Calu3 (cell line): ENCODE measurements at regions not wholly inside any gene's neighbourhood (a gene's known extent, or its start where the extent isn't known, plus 50 kb on each side); places are given as distances from the start of the nearest gene placed in this dataset.

ENCODE experiments used
- BruUV-seq: library from RNA; stranded (reverse); fragments of 400-500 nt; replicated peaks from 2 replicates; lab custom pipeline; 2021; lab: Mats Ljungman, UMichigan
- CTCF ChIA-PET: fragments of 300-600 bp; sonication (Branson Sonifier 250); formaldehyde crosslinking; loops from one replicate; lab custom pipeline; 2022; ENCODE audit warnings: antibody characterized with exemption; lab: Charles Lee
- DNase-seq: peaks from one replicate; pipeline ENCODE4 v3.0.0; 2022
- H3K27ac Mint-ChIP-seq: one replicate; pipeline ENCODE4 v1.8.0; 2022; ENCODE audit warnings: mixed read lengths; ENCODE audit not compliant: unreplicated experiment
- H3K27me3 Mint-ChIP-seq: one replicate; pipeline ENCODE4 v1.8.0; 2022; ENCODE audit warnings: mixed read lengths; ENCODE audit not compliant: unreplicated experiment
- H3K36me3 Mint-ChIP-seq: one replicate; pipeline ENCODE4 v1.8.0; 2022; ENCODE audit warnings: mild to moderate bottlenecking, moderate library complexity, mixed read lengths; ENCODE audit not compliant: insufficient read depth, unreplicated experiment
- H3K4me1 Mint-ChIP-seq: one replicate; pipeline ENCODE4 v1.8.0; 2022; ENCODE audit warnings: mild to moderate bottlenecking, low read depth, mixed read lengths; ENCODE audit not compliant: unreplicated experiment
- H3K4me3 Mint-ChIP-seq: one replicate; pipeline ENCODE4 v1.8.0; 2022; ENCODE audit warnings: mild to moderate bottlenecking, low read depth, moderate library complexity, mixed read lengths; ENCODE audit not compliant: unreplicated experiment
- H3K9me3 Mint-ChIP-seq: one replicate; pipeline ENCODE4 v1.8.0; 2022; ENCODE audit warnings: low read depth, mixed read lengths; ENCODE audit not compliant: unreplicated experiment
- CTCF ChIP-seq: fragments of 200-600 bp; IDR thresholded peaks from one replicate; pipeline ENCODE4 v1.8.0; 2022; ENCODE audit warnings: antibody characterized with exemption; ENCODE audit not compliant: unreplicated experiment
- intact Hi-C: fragments of 100-400 bp; cut with micrococcal nuclease; formaldehyde crosslinking; loops from one replicate; pipeline ENCODE4 v1.10.0; 2022; ENCODE audit not compliant: unreplicated experiment

GRCh38 chr14:62599616-62600385, 445.5 kb downstream of the KCNH5 start:
- H3K27me3 Mint-ChIP-seq, result no peaks in the 10 kb centered on the region
- no peak for DNase-seq
- H3K4me1 Mint-ChIP-seq, result no peaks in the 10 kb centered on the region
- no peak for TF ChIP-seq CTCF
- CTCF ChIA-PET, result no interaction called here
- intact Hi-C loops, result no loop called here
- peaks cover 2% of the 10 kb centered on the region for H3K9me3 Mint-ChIP-seq
- BruUV-seq, result no TSS peak
- no peaks in the 10 kb centered on the region for H3K36me3 Mint-ChIP-seq
- no peak overlapping the region for H3K27ac Mint-ChIP-seq
- H3K4me3 Mint-ChIP-seq, result no peak overlapping the region

GRCh38 chr14:62602712-62603111, 442.5 kb downstream of the KCNH5 start:
- CTCF ChIA-PET, result interaction anchor here (0.7 kb wide), 1 partner anchor 54 kb away, joined by 7 read pairs; no protein-coding TSS in a partner anchor
- no peak for DNase-seq
- no TSS peak for BruUV-seq
- intact Hi-C loops, result no loop called here
- no peak for TF ChIP-seq CTCF
- Mint-ChIP-seq H3K9me3 (peaks cover 2% of the 10 kb centered on the region), H3K4me3 (no peak overlapping the region), H3K27me3 (no peaks in the 10 kb centered on the region), H3K27ac (no peak overlapping the region), H3K36me3 (no peaks in the 10 kb centered on the region), H3K4me1 (no peaks in the 10 kb centered on the region)

- intact Hi-C loops, result no loop called here
- no peak overlapping the region for H3K4me3 Mint-ChIP-seq
- no TSS peak for BruUV-seq
- H3K27ac Mint-ChIP-seq, result no peak overlapping the region
- no peak for TF ChIP-seq CTCF
- H3K36me3 Mint-ChIP-seq, result no peaks in the 10 kb centered on the region
- peaks cover 2% of the 10 kb centered on the region for H3K9me3 Mint-ChIP-seq
- H3K27me3 Mint-ChIP-seq, result no peaks in the 10 kb centered on the region
- CTCF ChIA-PET, result no interaction called here
- DNase-seq, result no peak
- no peaks in the 10 kb centered on the region for H3K4me1 Mint-ChIP-seq
These were observed 440.7 kb downstream of the KCNH5 start for GRCh38 chr14:62604524-62604923.

GRCh38 chr14:62614122-62614521, 431.1 kb downstream of the KCNH5 start:
- Mint-ChIP-seq H3K4me1 (no peaks in the 10 kb centered on the region), H3K36me3 (no peaks in the 10 kb centered on the region), H3K27me3 (no peaks in the 10 kb centered on the region), H3K9me3 (peaks cover 2% of the 10 kb centered on the region), H3K4me3 (no peak overlapping the region), H3K27ac (no peak overlapping the region)
- no peak for TF ChIP-seq CTCF
- DNase-seq, result no peak
- CTCF ChIA-PET, result no interaction called here
- BruUV-seq, result no TSS peak
- intact Hi-C loops, result no loop called here
